ENCODE measurements at regions not wholly inside any gene's neighbourhood (a gene's known extent, or its start where the extent isn't known, plus 50 kb on each side); places are given as distances from the start of the nearest gene placed in this dataset.
"Not testable (repeated sequence)": the region's sequence is repeated elsewhere in the genome, so short reads cannot be mapped to it uniquely, and the experiment has no call there.

DNA sequence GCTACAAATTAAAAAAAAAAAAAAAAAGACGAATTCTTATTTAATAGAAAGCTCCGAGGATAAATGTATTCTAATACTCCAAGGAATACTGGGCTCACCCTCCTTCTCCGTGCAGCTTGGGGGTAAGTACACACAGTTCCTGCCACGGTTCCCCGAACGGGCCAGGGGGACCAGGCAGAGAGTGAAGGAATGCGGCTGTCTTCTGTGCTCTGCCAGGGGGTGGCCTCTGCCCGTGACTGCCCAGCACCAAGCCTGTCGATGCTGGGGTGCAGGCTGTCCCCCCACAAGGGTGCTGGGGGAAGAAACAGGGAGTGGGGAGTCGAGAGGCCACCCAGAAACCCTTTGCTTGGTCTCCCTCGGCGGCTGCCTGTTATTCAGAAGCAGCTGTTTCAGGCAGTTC is 410.1 kb upstream of the IRX1 start:
- DNase-seq: no peak

DNA sequence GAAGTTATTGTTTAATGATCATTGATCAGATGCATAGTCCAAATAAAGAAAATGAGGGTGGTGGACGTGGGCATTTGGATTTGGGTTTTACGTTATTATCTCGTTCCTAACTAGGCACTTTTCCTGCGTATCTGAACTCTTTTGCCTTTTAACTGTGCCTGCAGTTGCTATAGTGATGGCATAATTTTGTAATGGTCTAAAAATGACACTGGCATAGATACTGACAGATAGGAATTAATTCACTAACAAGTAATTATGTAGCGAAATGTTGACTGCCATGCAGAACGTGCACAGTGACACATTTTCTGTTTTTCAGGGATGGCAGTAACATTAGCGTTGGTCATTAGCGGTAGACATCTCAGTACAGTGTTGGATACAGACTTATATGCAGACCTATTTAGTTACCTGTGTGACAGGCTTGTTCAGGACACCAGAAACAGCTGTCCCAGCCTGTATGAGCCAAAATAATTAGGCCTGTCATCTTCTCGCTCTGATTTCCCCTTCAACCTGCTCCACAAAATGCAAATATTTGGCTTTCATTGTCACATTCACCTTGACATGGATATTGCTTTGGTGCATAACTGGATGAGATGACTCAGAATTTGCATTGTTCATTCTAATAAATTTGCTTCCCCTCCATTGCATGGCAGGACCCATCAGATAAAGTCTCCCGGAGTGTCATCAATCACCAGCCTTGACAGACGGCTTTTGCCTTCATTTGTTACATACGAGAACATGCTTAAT is 413.3 kb upstream of the IRX1 start:
- DNase-seq: no peak

DNA sequence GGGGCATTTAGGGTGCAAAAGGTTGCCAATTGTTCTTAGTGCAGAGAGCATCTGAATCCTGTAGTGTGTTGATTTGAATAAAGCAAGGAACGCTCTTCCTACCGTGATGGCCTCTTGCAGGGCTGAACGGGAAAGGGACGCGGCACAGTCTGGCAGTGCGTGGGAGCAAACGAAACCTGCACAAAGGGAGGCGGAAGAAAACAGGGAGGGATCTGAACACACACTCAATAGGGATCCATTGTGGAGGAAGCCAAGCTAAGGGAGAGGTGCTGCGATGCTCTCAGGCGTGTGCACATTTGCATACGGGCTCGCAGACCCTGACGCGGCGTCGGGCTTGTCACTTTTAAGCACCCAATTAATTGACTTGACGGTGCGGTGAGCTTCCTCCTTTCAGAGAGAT is 414.0 kb upstream of the IRX1 start:
- DNase-seq: no peak

DNA sequence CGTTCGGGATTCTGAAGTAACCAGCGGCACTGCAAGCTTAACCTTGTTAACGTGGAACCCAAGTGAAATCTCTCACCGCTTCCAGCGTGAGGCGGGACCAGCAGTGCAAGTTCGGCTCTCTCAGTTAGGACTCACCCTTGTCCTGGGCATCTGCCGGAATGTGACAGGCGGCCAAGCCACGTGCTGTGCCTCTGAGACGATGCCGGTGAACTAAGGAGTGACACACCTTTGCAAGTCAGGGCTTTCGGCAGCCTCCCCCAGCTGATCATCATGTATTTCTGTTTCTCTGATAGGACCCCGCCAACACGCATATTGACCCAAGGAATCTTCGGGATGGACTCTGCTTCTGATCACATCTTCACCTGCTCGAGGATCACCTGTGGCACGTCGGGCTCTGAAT is 415.0 kb upstream of the IRX1 start:
- DNase-seq: no peak

DNA sequence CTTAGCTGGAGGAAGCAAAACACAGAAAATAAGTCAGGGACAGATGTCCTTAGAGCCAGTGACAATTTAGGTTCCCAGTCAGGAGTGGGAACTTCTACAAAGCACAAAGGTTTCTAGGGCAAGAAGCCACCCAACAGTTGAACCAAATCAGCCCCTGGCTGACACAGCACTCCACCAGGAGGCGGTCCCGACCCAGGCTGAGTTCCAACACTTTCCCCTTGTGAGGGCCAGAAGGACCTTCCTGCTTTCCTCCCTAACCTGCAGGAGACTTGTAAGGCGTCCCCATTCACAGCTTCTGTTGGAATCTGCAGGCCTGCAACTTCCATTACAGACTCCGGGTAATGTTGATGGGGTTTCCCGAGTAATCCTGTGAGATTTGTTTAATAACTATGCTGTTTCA is 416.4 kb upstream of the IRX1 start:
- DNase-seq: no peak

DNA sequence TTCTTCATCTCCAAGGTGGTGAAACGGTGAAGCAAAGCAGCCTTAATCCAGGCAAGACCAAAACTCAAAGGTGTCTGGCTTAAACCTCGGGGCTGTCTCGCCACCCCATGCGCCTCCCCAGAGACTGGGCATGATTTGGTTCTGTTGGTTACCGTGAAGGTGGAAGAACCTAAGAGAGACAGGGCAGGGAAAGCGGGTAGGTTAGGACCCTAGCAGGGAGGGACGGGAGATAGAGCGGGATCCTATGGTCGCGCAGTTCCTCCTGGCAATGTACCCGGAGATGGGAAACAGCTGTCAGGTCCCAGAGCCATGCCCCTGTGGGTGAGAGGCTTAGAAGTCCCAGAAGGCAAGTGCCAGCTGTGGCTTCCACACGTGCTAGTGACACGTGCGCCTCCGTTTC is 418.3 kb upstream of the IRX1 start:
- DNase-seq: no peak

DNA sequence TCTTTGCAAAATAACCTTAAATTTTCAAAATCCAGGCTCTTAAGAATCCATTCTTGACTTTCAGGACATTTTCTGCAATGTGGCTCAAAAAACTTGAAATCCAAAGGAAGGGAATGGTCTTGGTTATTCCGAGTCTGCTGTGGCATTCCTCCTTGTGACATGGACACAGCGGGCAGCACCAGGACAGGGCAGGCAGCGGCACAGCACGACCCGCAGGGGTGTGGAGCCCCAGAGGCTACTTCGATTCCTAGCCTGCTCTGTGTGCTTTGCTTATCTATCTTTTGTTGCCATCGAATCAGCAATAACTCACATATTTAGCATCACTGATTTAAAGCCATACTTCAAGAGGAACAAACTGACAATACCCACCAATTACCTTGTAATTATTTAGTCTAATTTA is 420.2 kb upstream of the IRX1 start:
- DNase-seq: no peak

DNA sequence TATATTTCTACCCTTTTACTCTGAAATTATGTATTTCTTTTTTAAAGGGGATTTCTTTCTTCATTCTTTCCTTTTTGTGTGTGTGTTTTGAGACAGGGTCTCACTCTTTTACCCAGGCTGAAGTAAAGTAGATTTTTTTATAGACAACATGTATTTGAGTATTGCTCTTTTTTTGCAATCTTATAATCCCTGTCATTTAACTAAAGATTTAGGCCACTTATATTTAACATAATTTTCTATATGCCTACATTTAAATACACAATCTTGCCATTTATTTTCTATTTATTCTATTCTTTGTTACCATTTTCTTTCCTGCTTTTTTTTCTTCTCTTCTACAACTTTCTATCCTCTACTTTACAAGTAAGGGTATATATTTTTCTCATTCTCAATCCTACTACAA is 416.0 kb upstream of the IRX2 start:
- no peak for DNase-seq

DNA sequence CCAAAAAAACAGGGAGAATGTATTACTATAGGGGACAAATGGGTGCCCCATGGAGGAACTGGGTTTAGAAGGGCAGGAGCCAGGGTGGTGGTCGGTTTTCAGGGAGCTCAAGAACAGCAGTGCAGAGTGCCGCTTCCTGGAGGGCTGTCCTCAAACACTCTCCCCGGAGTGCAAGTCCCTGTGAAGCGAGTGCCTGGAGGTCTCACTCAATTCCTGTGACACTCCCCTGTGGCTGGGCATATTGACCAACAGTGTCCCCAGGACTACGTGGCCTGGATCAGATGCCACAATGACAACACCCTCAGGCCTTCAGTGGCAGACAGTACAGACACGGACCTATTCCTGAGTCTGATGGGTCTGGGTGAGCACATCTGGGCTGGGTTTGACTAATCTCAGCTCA is 412.1 kb upstream of the IRX2 start:
- DNase-seq: no peak

DNA sequence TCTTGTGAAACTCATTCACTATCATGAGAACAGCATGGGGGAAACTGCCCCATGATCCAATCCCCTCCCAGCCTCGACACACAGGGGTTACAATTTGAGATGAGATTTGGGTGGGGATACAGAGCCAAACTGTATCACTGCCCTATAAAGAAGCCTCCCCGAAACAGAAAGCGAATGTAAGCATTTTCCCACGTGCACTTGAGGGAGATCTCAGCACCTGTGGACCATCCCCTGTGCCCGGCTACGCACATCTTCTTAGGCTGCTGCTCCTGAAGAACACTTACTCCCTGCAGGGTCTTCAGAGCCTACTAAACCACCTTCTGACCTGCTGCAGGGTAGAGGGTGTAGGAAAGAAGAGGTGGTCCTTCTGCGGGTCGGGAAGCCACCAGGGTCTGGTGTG is 410.2 kb upstream of the IRX2 start:
- no peak for DNase-seq

DNA sequence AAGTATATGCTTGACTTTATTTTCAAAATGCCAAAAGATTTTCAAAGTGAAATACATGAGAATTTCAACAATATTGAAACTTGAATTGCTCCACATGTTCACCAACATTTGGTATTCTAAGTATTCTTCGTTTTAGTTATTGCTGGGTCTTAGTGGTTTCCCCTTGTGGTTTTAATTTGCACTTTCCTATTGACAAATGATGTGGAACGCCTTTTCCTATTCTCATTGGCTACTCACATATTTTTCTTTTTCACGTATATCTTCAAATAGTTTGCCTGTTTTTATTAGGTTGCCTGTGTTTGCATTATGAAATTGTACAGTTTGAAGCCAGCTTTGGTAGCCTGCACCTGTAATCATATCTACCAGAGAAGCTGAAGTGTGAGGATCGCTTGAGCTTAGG is 405.7 kb upstream of the IRX2 start:
- no peak for DNase-seq

DNA sequence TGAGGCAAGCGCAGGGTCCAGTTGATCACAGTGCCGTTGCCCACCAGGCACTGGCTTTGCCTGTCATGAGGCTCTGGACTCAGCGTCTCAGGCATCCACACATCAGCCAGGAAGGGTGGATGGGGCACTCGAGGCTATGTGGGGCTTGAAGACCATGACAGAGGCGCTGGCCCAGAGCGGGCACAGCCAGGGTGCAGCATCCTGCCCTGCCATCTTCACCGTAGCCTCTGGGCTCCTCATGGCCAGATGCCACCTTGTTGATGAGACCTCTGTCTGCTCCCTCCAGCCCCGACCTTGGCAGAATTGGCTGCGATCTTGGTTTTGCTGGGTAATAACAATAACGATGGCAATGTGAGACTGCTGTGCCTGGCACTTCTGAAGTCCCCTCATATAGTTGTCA is 404.2 kb upstream of the IRX2 start:
- no peak for DNase-seq

DNA sequence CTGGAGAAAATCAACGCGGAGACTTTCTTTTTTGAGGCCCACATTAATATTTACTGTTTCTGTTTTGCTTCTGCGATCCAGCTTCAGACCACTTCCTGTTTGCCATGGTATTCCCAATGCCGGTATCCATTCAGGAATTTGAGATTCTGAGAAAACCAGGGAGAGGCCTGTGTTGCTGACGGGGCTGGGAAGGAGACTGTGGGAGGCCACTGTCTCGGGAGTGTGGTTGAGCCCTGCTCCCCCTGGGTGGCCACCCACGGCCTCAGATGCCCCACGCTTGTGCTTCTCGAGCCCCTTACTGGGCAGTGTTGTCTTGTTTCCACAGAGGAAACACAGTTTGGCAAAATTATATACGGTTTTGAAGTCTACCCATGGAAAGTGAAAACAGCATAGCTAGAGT is 403.6 kb upstream of the IRX2 start:
- peak; percentile 4 for DNase-seq

DNA sequence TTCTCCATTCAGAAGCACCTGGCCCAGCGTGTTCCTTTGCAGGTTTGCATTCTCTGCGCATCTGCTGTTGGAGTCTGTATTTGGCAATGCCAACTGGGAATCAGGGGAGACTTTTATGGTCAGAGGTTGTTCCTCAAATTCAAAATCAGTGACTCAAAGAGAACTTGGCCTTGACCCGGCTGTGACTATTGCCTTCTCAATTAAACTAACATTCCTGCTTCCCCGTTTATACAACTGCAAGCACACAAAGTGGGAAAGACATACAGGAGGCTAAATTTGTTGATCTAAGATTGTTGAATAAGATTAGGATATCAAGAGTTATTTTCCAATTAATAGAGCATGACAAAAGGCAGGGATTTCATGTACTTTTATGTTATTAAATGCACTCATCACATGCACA is 402.4 kb upstream of the IRX2 start:
- no peak for DNase-seq

DNA sequence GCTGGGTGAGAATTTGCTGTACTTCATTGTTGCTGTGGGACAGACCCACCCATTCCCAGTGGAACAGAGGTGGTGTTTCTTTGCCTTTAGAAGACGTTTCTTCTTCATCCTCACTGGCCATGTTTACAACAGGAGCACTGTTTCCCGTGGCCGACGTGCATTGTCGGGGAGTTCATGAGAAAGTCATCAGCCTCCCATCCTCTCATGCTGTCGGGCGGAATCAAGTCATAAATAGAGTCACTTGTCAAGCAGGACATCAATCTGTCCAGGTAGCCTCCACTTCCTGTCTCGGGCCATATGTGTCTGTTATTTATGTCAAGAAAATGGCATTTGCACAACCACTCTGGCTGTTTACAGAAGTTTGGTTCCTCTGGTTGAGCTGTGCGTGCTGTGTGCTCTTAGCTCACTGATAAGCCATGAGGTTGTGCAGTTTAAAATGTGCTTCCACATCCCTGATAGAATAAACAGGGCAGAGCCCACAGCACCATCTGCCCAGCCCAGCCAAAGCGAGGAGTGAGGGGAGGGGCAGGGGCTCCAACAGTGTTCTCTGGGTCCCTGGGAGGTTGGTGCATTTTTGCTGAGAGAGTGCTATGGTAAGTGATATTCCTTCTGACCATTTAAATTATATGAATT is 401.9 kb upstream of the IRX2 start:
- DNase-seq: no peak

DNA sequence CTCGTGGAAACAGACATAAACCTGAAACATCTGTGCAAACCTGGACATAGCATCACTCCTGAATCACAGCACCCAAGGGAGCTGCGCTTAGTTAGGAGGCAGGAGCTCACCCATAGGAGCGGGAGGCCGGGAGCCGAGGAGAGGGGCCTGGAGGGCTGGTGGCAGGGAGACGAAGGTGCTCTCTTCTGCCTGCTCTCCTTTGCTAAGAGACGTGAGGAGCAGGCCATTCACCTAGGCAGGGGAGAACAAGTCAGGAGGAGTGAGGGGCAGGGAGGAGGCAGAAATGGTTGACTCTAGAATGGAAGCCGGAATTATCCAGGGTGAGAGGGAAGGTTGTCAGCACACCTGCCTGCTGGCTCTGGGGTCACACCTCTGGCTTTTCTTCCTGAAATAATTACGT is 398.4 kb upstream of the IRX2 start:
- DNase-seq: no peak

DNA sequence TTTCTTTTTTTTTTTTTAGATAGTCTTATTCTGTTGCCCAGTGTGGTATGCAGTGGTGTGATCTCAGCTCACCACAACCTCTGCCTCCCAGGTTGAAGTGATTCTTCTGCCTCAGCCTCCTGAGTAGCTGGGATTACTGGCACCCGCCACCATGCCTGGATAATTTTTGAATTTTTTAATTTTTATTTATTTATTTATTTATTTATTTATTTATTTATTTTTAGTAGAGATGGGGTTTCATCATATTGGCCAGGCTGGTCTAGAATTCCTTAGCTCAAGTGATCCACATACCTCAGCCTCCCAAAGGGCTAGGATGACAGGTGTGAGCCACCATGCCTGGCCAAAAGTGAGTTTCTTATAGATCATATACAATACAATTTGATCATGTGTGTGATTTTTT is 395.9 kb upstream of the IRX2 start:
- DNase-seq: not testable (repeated sequence)

DNA sequence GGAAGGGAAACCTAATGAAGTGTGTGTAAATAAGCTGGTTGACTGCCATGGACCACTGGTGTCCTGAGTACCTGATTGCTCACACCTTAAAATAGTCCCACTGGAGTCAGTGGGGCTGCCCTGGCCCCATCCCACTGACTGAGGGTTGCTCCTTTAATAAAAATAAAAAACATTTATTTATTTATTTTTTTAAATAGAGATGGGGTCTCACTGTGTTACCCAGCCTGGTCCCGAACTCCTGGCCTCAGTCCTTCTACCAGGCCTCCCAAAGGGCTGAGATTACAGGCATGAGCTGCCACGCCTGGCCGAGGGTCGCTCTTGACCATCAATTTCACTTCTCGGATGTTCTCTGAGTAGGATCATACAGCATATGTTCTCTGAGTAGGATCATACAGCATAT is 394.2 kb upstream of the IRX2 start:
- no peak for DNase-seq

DNA sequence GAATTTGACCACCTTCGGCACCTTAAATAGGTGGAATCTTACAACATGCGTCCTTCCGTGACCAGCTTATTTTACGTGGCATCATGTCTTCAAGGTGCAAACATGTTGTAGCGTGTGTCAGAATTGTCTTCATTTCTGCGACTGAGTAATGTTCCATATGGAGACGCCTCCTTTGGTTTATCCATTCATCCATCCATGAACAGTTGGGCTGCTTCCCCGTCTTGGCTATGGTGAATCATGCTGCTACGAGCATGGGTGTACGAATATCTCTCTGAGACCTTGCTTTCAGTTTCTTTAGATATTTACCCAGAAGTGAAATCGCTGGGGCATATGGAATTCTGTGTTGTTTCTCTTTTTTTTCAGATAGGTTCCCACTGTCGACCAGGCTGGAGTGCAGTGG is 391.9 kb upstream of the IRX2 start:
- no peak for DNase-seq

DNA sequence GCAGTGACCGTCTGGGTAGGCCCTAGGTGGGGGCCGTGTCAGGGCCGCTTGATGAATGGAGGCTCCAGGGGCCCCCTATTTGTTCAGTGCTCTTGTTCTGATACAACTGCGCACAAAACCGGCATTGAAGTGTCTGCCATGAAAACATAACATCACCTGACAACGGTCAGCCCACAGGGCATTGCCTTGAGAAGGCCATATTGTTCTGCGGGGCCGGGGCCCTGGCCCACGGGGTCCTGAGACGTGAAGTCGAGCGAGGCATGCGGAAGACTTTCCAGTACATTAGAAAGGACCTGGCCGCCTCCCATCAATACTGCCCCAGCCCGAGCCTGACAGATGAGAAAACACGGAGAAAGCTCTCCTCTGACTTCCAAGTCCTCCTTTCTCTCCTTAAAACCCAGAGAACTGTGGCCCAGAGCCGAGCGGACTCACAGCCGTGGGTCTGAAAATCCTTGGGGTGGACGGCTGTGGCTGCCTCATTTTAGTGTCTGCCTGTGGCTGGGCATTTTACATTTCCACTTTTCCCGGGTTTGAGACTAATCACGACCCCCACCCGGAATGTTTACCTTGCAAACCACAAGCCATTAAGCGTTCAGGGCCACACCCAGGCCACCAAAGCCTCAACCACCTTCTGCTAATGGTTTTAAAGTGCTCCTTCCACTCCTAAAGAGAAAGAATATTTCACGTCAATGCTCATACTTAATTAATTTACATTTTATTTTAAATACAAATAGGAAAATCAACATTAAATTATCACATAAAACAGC is 391.0 kb upstream of the IRX2 start:
- no peak for DNase-seq

DNA sequence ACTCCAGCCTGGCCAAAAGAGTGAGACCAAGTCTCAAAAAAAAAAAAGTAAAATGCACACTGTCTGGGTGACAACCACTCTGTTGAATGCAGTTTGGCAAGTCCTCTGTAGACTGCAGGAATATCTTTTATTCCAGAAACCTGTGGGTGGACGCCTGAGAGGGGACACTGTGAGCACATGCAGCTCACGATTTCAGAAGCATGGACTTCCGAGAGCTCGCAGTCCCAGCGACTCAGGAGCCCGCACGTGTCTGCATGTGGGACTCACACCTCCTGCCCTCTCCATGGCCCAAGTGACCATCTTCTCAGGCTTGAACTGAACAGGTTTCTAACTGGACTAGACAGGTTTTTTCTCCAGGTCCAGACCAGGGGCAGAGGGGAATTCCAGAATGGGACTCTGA is 388.6 kb upstream of the IRX2 start:
- no peak for DNase-seq

DNA sequence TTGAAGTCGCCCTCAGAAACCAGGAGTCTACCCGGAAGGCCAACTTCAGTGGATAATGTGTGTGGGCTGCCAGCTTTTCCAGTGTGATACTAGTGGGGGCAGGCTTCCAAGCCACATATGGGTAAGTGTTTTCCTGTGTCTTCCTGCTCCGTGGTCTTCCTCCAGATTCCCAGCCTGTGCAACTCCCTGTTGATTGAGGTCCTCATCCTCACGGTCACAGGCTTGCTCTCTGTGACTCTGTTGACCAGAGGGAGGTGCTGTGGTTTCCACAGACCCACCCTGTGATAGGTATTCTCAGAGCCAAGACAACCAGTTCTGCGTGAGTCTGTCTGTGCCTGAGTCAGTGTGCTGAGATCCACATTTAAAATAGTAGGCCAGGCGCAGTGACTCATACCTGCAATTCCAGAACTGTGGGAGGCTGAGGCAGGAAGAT is 388.0 kb upstream of the IRX2 start:
- peak; percentile 42 for DNase-seq

DNA sequence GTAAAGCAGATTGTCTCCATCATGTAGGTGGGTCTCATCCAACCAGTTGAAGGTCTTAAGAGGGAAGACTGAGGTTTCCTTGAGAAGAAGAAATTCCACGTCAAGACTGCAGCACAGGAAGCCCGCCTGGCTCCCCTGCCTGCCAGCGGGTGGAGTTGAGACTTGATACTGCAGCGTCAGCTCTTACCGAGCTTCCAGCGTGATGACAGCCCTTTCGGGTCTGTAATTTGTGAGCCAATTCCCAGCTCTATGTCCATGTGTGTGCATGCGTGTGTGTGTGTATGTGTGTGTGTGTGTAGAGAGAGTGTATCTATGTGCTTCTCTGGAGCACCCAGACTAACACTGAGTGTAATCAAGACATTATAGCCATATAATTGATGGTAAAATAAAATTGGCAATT is 379.7 kb upstream of the IRX2 start:
- DNase-seq: no peak

DNA sequence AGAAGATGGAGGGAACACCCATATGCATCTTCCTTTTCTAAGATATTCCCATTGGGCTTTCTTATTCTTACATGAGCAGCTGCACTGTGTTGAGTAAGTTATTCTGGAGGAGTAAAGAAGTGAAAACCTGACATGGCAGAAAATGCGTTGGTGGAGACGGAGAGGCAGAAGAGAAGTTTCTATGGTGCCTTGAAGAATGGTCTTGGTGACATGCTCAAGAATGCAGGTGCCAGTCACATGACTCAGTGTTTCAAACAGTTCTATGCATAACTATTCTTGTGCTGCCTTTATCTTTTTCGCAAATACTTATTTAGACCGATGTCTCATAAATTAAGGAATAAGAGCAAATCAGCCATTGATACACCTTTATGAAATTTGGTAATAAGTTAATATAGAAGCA is 377.8 kb upstream of the IRX2 start:
- no peak for DNase-seq

All from fibroblast of skin of right biceps (primary cell).